Gastroesophageal sphincter (tissue), 4 donors: ENCODE measurements at regions not wholly inside any gene's neighbourhood (a gene's known extent, or its start where the extent isn't known, plus 50 kb on each side); places are given as distances from the start of the nearest gene placed in this dataset.
"Not testable (repeated sequence)": the region's sequence is repeated elsewhere in the genome, so short reads cannot be mapped to it uniquely, and the experiment has no call there.

ENCODE experiments used
- ATAC-seq: fragments of 150-250 bp; one replicate; pipeline ENCODE4 v1.9.1; 2016; ENCODE audit warnings: mild to moderate bottlenecking, moderate library complexity
- H3K27ac ChIP-seq, 4 donors: fragments of 200-600 bp; sonication (generic) in 3 of 4; 1 replicate in 3 of 4; 2 replicates in 1 of 4; pipeline ENCODE4 v1.5.1; 2016 to 2019
- H3K27me3 ChIP-seq: fragments of 200-600 bp; sonication (generic); one replicate; pipeline ENCODE4 v1.5.1; 2019
- H3K36me3 ChIP-seq, 2 donors: fragments of 200-600 bp; sonication (generic); one replicate each; pipeline ENCODE4 v1.5.1; 2019; ENCODE audit warnings: control low read depth in 1 of 2
- H3K4me1 ChIP-seq, 3 donors: fragments of 200-600 bp; sonication (generic); 1 replicate in 2 of 3; 2 replicates in 1 of 3; pipeline ENCODE4 v1.5.1; 2016 to 2019; ENCODE audit warnings: control low read depth in 2 of 3
- H3K4me3 ChIP-seq, 2 donors: fragments of 200-600 bp; sonication (generic); one replicate each; pipeline ENCODE4 v1.5.1; 2019; ENCODE audit warnings: mild to moderate bottlenecking in 1 of 2, moderate library complexity in 1 of 2
- H3K9me3 ChIP-seq, 3 donors: fragments of 200-600 bp; sonication (generic); one replicate each; pipeline ENCODE4 v1.5.1; 2017 to 2019; ENCODE audit warnings: control low read depth in 2 of 3
- CTCF ChIP-seq, 4 experiments: fragments of 200-600 bp in 2 of 4; fragments of 450-650 bp in 2 of 4; sonication (generic) in 1 of 4; IDR thresholded peaks; one replicate each; pipeline ENCODE4 v1.5.1; 2017 to 2019; ENCODE audit warnings: antibody characterized with exemption in 4 of 4, mild to moderate bottlenecking in 2 of 4, moderate library complexity in 2 of 4
- EP300 ChIP-seq: sonication (generic); formaldehyde crosslinking; IDR thresholded peaks from one replicate; pipeline ENCODE4 v1.6.1; 2017; ENCODE audit warnings: antibody characterized with exemption, mild to moderate bottlenecking
- POLR2A ChIP-seq, 2 donors: fragments of 450-650 bp; IDR thresholded peaks; one replicate each; pipeline ENCODE4 v1.6.1; 2017; ENCODE audit warnings: antibody characterized with exemption in 2 of 2, mild to moderate bottlenecking in 2 of 2, moderate library complexity in 1 of 2
- POLR2AphosphoS5 ChIP-seq: sonication (generic); formaldehyde crosslinking; IDR thresholded peaks from one replicate; pipeline ENCODE4 v1.6.1; 2017; ENCODE audit warnings: antibody characterized with exemption
- WGBS, 2 donors: methylation state at CpG; one replicate each; pipeline ENCODE4 v1.1.5; 2018; ENCODE audit warnings: low coverage in 1 of 2; 5-methylcytosine and 5-hydroxymethylcytosine counted together

- no peak for ATAC-seq
- no peaks in the 10 kb centered on the region for H3K36me3 ChIP-seq
- H3K27me3 ChIP-seq = no peaks in the 10 kb centered on the region
- peaks cover 0 to 14% (median 0%) of the 10 kb centered on the region in 3 donors for H3K9me3 ChIP-seq
- 81 to 82% methylated on average over 1 of the region's 1 CpG for WGBS, 2 donors
- H3K27ac ChIP-seq = no peak overlapping the region
- H3K4me1 ChIP-seq = no peaks in the 10 kb centered on the region
- no peak overlapping the region for H3K4me3 ChIP-seq
- TF ChIP-seq EP300 = no peak
- no peak for TF ChIP-seq CTCF (IDR thresholded peaks at IDR 0.05)
- no peak for TF ChIP-seq POLR2A (IDR thresholded peaks at IDR 0.05)
- no peak for TF ChIP-seq POLR2AphosphoS5
These were observed 620.9 kb upstream of the CELF4 start for GRCh38 chr18:38186491-38186890.

GRCh38 chr18:38174594-38174993 lies 609.0 kb upstream of the CELF4 start:
- Histone ChIP-seq H3K27me3 (no peaks in the 10 kb centered on the region), H3K9me3 (no peaks in the 10 kb centered on the region), H3K27ac (no peak overlapping the region), H3K4me3 (no peak overlapping the region), H3K4me1 (no peaks in the 10 kb centered on the region), H3K36me3 (no peaks in the 10 kb centered on the region)
- TF ChIP-seq POLR2A (IDR thresholded peaks at IDR 0.05) (no peak), POLR2AphosphoS5 (no peak), EP300 (no peak), CTCF (IDR thresholded peaks at IDR 0.05) (no peak)
- no peak for ATAC-seq
- WGBS, 2 donors = 24% methylated on average over 2 to 3 of the region's 3 CpGs

GRCh38 chr18:38174173-38174572 lies 608.6 kb upstream of the CELF4 start:
- H3K4me3 ChIP-seq = no peak overlapping the region
- WGBS, 2 donors = 82% methylated on average over 1 of the region's 1 CpG; no CpG with 5 or more reads in 1 of the 2 donors
- no peaks in the 10 kb centered on the region for H3K27me3 ChIP-seq
- no peak for ATAC-seq
- no peaks in the 10 kb centered on the region for H3K4me1 ChIP-seq
- TF ChIP-seq POLR2AphosphoS5 (no peak), EP300 (no peak), POLR2A (IDR thresholded peaks at IDR 0.05) (no peak), CTCF (IDR thresholded peaks at IDR 0.05) (no peak)
- H3K27ac ChIP-seq = no peak overlapping the region
- H3K36me3 ChIP-seq = no peaks in the 10 kb centered on the region
- no peaks in the 10 kb centered on the region for H3K9me3 ChIP-seq

- no peaks in the 10 kb centered on the region for H3K9me3 ChIP-seq
- no peak overlapping the region for H3K27ac ChIP-seq
- no peak for ATAC-seq
- no peak overlapping the region for H3K4me3 ChIP-seq
- no peaks in the 10 kb centered on the region for H3K4me1 ChIP-seq
- TF ChIP-seq POLR2A (IDR thresholded peaks at IDR 0.05) = no peak
- no peak for TF ChIP-seq EP300
- TF ChIP-seq CTCF (IDR thresholded peaks at IDR 0.05) = no peak
- TF ChIP-seq POLR2AphosphoS5 = no peak
- H3K27me3 ChIP-seq = no peaks in the 10 kb centered on the region
- no peaks in the 10 kb centered on the region for H3K36me3 ChIP-seq
These were observed 605.2 kb upstream of the CELF4 start for GRCh38 chr18:38170845-38171244.

DNA sequence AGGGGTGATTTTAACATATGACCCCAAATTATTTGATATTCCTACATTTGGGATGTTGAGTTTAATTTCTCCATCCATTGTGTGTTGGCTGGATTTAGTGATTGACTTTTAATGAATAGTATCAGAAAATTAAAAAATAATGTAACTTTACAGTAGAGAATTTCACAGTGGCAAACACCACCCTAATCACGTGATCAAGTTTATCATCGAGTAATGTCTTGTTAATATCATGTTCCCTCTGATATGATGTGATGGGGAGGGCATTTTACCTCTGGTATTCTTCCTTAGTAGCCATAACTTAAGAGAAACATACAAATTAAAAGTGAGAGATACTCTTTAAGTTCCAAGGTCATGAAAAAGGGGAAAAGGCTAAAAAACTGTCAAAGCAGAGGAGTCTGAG lies 602.0 kb upstream of the CELF4 start:
- H3K4me1 ChIP-seq = no peaks in the 10 kb centered on the region
- no peak overlapping the region for H3K4me3 ChIP-seq
- H3K36me3 ChIP-seq = no peaks in the 10 kb centered on the region
- no peaks in the 10 kb centered on the region for H3K9me3 ChIP-seq
- no peaks in the 10 kb centered on the region for H3K27me3 ChIP-seq
- no peak overlapping the region for H3K27ac ChIP-seq
- 79 to 84% methylated on average over 2 of the region's 2 CpGs for WGBS, 2 donors
- ATAC-seq = no peak
- TF ChIP-seq POLR2A (IDR thresholded peaks at IDR 0.05) (no peak), EP300 (no peak), CTCF (IDR thresholded peaks at IDR 0.05) (no peak), POLR2AphosphoS5 (no peak)

GRCh38 chr18:38153116-38153515 lies 587.5 kb upstream of the CELF4 start:
- H3K4me1 ChIP-seq, H3K36me3 ChIP-seq, H3K9me3 ChIP-seq, H3K27me3 ChIP-seq, ATAC-seq, H3K4me3 ChIP-seq, H3K27ac ChIP-seq: not testable (repeated sequence)
